ENCODE measurements at regions not wholly inside any gene's neighbourhood (a gene's known extent, or its start where the extent isn't known, plus 50 kb on each side); places are given as distances from the start of the nearest gene placed in this dataset.

- Histone ChIP-seq H3K27me3 (no peaks in the 10 kb centered on the region), H3K4me3 (no peak overlapping the region), H3K36me3 (no peaks in the 10 kb centered on the region), H3K4me1 (ENCODE audit: low read depth) (no peaks in the 10 kb centered on the region), H3K27ac (no peak overlapping the region), H3K9me3 (ENCODE audit: low read depth) (no peaks in the 10 kb centered on the region)
- TF ChIP-seq CTCF (IDR thresholded peaks at IDR 0.05; ENCODE audit: low read depth, low read length) = peak; percentile 38
- DNase-seq (ENCODE audit: low read depth in 1 of 2, low spot score in 1 of 2) = peak in 1 of 2 donors; percentile 9
Measured at GRCh38 chr14:22221508-22221907, 367.5 kb downstream of the DAD1 start.

- Histone ChIP-seq H3K27me3 (no peaks in the 10 kb centered on the region), H3K36me3 (no peaks in the 10 kb centered on the region), H3K4me3 (no peak overlapping the region), H3K9me3 (ENCODE audit: low read depth) (no peaks in the 10 kb centered on the region), H3K4me1 (ENCODE audit: low read depth) (no peaks in the 10 kb centered on the region), H3K27ac (no peak overlapping the region)
- peak in 1 of 2 donors; percentile 6 for DNase-seq (ENCODE audit: low read depth in 1 of 2, low spot score in 1 of 2)
- no peak for TF ChIP-seq CTCF (IDR thresholded peaks at IDR 0.05; ENCODE audit: low read depth, low read length)
Measured at GRCh38 chr14:22220427-22220826, 368.6 kb downstream of the DAD1 start.

GRCh38 chr14:22218728-22219127, 370.3 kb downstream of the DAD1 start:
- no peaks in the 10 kb centered on the region for H3K27me3 ChIP-seq
- no peak overlapping the region for H3K27ac ChIP-seq
- no peaks in the 10 kb centered on the region for H3K36me3 ChIP-seq
- DNase-seq (ENCODE audit: low read depth in 1 of 2, low spot score in 1 of 2) = no peak
- TF ChIP-seq CTCF (IDR thresholded peaks at IDR 0.05; ENCODE audit: low read depth, low read length) = no peak
- no peak overlapping the region for H3K4me3 ChIP-seq
- H3K4me1 ChIP-seq (ENCODE audit: low read depth) = no peaks in the 10 kb centered on the region
- no peaks in the 10 kb centered on the region for H3K9me3 ChIP-seq (ENCODE audit: low read depth)

- Histone ChIP-seq H3K27me3 (no peaks in the 10 kb centered on the region), H3K27ac (no peak overlapping the region)
Measured at GRCh38 chr14:22213120-22213519, 375.9 kb downstream of the DAD1 start.

GRCh38 chr14:22210906-22211305, 378.1 kb downstream of the DAD1 start:
- no peaks in the 10 kb centered on the region for H3K27me3 ChIP-seq
- no peak overlapping the region for H3K27ac ChIP-seq
- H3K4me1 ChIP-seq (ENCODE audit: low read depth) = no peaks in the 10 kb centered on the region
- no peak for DNase-seq (ENCODE audit: low read depth in 1 of 2, low spot score in 1 of 2)
- no peak for TF ChIP-seq CTCF (IDR thresholded peaks at IDR 0.05; ENCODE audit: low read depth, low read length)
- no peaks in the 10 kb centered on the region for H3K36me3 ChIP-seq
- no peaks in the 10 kb centered on the region for H3K9me3 ChIP-seq (ENCODE audit: low read depth)
- no peak overlapping the region for H3K4me3 ChIP-seq

More at GRCh38 chr14:22213120-22213519, 375.9 kb downstream of the DAD1 start:
- Histone ChIP-seq H3K36me3 (no peaks in the 10 kb centered on the region), H3K9me3 (ENCODE audit: low read depth) (no peaks in the 10 kb centered on the region), H3K4me1 (ENCODE audit: low read depth) (no peaks in the 10 kb centered on the region), H3K4me3 (no peak overlapping the region)
- TF ChIP-seq CTCF (IDR thresholded peaks at IDR 0.05; ENCODE audit: low read depth, low read length) = no peak
- peak in 1 of 2 donors; percentile 18 for DNase-seq (ENCODE audit: low read depth in 1 of 2, low spot score in 1 of 2)

GRCh38 chr14:22210026-22210425, 379.0 kb downstream of the DAD1 start:
- H3K4me3 ChIP-seq = no peak overlapping the region
- H3K4me1 ChIP-seq (ENCODE audit: low read depth) = no peaks in the 10 kb centered on the region
- no peaks in the 10 kb centered on the region for H3K9me3 ChIP-seq (ENCODE audit: low read depth)
- TF ChIP-seq CTCF (IDR thresholded peaks at IDR 0.05; ENCODE audit: low read depth, low read length) = no peak
- no peaks in the 10 kb centered on the region for H3K27me3 ChIP-seq
- DNase-seq (ENCODE audit: low read depth in 1 of 2, low spot score in 1 of 2) = no peak
- no peak overlapping the region for H3K27ac ChIP-seq
- H3K36me3 ChIP-seq = no peaks in the 10 kb centered on the region
